ENCODE measurements at regions not wholly inside any gene's neighbourhood (a gene's known extent, or its start where the extent isn't known, plus 50 kb on each side); places are given as distances from the start of the nearest gene placed in this dataset.

DNA sequence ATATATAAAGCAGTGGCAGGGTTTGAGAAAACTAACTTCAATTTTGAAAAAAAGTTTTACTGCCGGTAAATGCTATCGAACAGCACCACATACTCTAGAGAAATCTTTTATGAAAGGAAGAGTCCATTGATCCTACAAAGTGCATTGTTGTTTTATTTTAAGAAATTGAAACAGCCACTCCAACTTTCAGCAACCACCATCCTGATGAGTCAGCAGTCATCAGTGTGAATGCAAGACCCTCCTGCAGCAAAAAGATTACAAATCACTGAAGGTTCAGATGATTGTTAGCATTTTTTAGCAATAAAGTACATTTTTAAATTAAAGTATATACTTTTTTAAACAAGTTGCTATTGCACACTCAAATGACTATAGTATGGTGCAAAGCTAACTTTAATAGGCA is 1017.7 kb upstream of the CRIM1 start:
- no peak for DNase-seq (ENCODE audit: low read depth)
- TF ChIP-seq, protein P1, sequence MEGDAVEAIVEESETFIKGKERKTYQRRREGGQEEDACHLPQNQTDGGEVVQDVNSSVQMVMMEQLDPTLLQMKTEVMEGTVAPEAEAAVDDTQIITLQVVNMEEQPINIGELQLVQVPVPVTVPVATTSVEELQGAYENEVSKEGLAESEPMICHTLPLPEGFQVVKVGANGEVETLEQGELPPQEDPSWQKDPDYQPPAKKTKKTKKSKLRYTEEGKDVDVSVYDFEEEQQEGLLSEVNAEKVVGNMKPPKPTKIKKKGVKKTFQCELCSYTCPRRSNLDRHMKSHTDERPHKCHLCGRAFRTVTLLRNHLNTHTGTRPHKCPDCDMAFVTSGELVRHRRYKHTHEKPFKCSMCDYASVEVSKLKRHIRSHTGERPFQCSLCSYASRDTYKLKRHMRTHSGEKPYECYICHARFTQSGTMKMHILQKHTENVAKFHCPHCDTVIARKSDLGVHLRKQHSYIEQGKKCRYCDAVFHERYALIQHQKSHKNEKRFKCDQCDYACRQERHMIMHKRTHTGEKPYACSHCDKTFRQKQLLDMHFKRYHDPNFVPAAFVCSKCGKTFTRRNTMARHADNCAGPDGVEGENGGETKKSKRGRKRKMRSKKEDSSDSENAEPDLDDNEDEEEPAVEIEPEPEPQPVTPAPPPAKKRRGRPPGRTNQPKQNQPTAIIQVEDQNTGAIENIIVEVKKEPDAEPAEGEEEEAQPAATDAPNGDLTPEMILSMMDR (IDR thresholded peaks at IDR 0.05; ENCODE audit: low read length, missing control alignments), result no peak
- no peak overlapping the region for H3K4me3 ChIP-seq (replicated peaks; ENCODE audit: low read depth, low read length)

DNA sequence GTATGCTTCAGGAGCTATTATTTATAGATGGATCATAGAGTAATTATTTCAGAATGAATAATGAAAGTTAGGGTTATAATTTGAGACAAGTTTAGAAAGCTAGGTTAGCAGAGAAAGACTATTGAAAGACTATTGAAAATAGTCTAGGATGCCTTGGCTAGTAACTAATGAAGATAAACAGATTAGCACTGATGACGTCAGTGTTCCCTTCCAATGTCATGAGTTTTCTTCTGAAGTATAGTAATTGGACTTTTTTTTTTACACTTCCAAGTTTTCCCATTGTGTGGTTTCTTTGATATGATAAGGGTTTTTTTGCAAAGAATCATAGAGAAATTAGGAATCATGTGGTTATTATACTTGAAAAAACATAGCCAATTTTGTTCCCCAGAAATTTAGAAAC is 1041.5 kb upstream of the CRIM1 start:
- no peak overlapping the region for H3K4me3 ChIP-seq (replicated peaks; ENCODE audit: low read depth, low read length)
- no peak for DNase-seq (ENCODE audit: low read depth)
- TF ChIP-seq, protein P1 (IDR thresholded peaks at IDR 0.05; ENCODE audit: low read length, missing control alignments), result no peak

DNA sequence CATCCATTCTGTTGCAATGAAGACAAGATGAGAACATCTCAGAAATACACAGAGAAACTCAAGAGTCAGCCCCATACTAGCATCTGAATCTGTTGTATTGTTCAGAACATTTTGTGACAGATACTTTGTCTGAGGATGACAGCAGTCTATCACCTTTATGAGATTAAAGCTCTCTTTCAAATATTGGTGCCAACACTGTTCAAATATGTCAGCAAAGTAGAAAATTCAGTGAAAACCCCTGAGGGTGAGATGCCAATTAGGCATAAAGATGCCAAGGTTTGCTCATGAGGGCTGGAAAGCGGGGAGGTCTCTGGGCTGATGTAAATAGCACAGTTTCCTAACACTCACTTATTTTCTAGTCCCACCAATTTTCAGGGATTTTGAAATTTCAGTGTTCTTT is 1054.2 kb upstream of the CRIM1 start:
- no peak for DNase-seq (ENCODE audit: low read depth)
- no peak overlapping the region for H3K4me3 ChIP-seq (replicated peaks; ENCODE audit: low read depth, low read length)
- TF ChIP-seq, protein P1 (IDR thresholded peaks at IDR 0.05; ENCODE audit: low read length, missing control alignments), result no peak

DNA sequence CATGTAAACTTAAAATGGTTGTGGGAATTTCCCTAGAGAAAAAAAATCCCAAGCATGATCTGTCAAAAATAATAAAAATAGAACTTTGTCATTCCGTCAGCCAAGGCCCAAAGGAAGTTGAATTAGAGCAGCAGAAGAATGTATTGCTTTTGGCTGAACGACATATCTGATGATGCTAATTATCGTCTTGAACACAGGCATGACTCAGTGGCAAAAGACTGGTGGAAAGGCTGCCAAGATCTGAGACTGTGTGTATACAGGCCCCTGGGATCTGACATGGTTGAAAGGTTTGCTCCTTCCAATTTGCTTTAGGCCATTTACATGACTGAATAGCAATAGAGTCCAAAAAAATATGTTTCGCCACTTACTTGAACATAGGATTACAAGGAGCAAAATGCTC is 1057.1 kb upstream of the CRIM1 start:
- H3K4me3 ChIP-seq (replicated peaks; ENCODE audit: low read depth, low read length), result no peak overlapping the region
- peak; percentile 53 for DNase-seq (ENCODE audit: low read depth)
- TF ChIP-seq, protein P1 (IDR thresholded peaks at IDR 0.05; ENCODE audit: low read length, missing control alignments), result no peak

DNA sequence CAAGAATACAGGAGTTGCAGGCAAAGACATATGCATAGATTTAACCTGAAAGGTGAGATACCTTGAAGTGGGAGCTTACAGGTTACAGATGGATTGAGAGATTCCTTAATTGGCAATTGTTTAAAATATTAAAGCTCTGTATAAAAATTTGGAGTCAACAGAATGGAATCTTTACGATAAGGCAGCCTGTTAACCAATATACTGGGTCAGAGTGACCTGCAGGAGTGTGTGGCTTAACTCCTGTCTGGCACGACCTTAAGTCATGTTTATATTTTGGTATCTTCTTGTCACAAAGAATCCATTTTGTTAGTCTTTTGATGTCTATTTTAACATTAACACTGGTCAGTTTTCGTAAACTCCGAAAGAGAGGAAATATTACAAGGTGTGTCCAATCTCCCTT is 1058.2 kb upstream of the CRIM1 start:
- H3K4me3 ChIP-seq (replicated peaks; ENCODE audit: low read depth, low read length), result no peak overlapping the region
- no peak for DNase-seq (ENCODE audit: low read depth)
- TF ChIP-seq, protein P1 (IDR thresholded peaks at IDR 0.05; ENCODE audit: low read length, missing control alignments), result no peak

DNA sequence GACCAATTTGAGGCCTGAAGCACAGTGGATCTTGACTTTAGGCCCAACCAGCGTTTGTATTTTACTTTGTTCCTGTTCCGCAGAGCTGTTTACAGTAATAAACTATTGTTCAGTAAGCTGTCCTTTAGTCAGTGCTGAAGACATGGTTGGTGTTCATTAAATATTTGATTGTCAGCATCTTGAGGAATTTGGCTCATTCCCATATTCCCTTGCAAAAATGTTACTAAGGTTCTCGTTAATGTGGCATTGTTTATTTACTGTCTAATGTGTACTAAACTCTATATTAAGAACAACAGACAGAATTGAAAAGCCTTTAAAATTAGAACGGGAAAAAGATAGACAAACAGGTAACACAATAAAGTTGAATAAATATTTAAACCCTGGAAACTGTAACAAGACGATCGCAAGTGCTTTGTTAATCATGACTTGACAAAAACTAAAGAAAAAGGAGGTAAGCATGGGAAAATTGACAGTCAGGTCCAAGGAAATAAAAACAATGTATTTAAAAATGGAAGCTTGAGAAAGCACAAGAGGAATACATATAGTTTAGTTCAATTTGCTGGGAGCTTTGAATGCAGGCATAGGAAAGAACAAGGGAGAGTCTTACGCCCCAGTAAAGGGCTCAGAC is 1060.8 kb upstream of the CRIM1 start:
- TF ChIP-seq, protein P1 (IDR thresholded peaks at IDR 0.05; ENCODE audit: low read length, missing control alignments), result no peak
- no peak overlapping the region for H3K4me3 ChIP-seq (replicated peaks; ENCODE audit: low read depth, low read length)
- no peak for DNase-seq (ENCODE audit: low read depth)

DNA sequence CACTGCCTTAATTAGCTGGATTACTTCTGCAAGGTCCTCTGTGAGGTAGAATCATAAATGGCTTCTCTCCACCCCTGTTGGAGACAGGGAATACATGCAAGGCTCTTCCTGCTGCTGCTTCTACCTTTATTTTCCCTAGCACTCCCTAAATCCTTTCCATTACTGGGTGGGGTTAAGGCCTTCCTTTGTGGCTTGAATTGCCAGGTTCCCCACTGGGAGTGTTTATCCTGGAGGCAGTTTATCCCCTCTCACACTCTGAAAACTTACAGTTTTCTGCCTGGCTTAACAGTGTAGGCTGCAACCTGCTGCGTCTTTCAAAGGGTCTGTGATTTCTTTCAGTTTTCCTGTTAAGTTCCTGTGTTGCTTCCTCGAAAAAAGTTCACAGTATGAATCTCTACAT is 1062.3 kb upstream of the CRIM1 start:
- TF ChIP-seq, protein P1 (IDR thresholded peaks at IDR 0.05; ENCODE audit: low read length, missing control alignments), result no peak
- no peak for DNase-seq (ENCODE audit: low read depth)
- H3K4me3 ChIP-seq (replicated peaks; ENCODE audit: low read depth, low read length), result no peak overlapping the region
